ENCODE measurements at regions not wholly inside any gene's neighbourhood (a gene's known extent, or its start where the extent isn't known, plus 50 kb on each side); places are given as distances from the start of the nearest gene placed in this dataset.
A peak's percentile ranks its signal among the peaks of the same experiment; 100 is the strongest.

- no peak for DNase-seq (ENCODE audit: low read depth)
- H3K4me3 ChIP-seq (ENCODE audit: low read depth, low read length) = no peak overlapping the region
- TF ChIP-seq, protein P1, sequence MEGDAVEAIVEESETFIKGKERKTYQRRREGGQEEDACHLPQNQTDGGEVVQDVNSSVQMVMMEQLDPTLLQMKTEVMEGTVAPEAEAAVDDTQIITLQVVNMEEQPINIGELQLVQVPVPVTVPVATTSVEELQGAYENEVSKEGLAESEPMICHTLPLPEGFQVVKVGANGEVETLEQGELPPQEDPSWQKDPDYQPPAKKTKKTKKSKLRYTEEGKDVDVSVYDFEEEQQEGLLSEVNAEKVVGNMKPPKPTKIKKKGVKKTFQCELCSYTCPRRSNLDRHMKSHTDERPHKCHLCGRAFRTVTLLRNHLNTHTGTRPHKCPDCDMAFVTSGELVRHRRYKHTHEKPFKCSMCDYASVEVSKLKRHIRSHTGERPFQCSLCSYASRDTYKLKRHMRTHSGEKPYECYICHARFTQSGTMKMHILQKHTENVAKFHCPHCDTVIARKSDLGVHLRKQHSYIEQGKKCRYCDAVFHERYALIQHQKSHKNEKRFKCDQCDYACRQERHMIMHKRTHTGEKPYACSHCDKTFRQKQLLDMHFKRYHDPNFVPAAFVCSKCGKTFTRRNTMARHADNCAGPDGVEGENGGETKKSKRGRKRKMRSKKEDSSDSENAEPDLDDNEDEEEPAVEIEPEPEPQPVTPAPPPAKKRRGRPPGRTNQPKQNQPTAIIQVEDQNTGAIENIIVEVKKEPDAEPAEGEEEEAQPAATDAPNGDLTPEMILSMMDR (conservative IDR thresholded peaks at IDR 0.05; ENCODE audit: low read depth, low read length) = no peak
These were observed 92.8 kb upstream of the PPP2R2B start for GRCh38 chr5:146971401-146971800.

- TF ChIP-seq, protein P1 (conservative IDR thresholded peaks at IDR 0.05; ENCODE audit: low read depth, low read length) = no peak
- no peak for DNase-seq (ENCODE audit: low read depth)
- H3K4me3 ChIP-seq (ENCODE audit: low read depth, low read length) = no peak overlapping the region
These were observed 107.9 kb upstream of the PPP2R2B start for GRCh38 chr5:146986469-146986868.

- DNase-seq (ENCODE audit: low read depth) = peak; percentile 12
These were observed 115.4 kb upstream of the PPP2R2B start for GRCh38 chr5:146993876-146994530.

GRCh38 chr5:146995878-146996277 lies 117.3 kb upstream of the PPP2R2B start:
- TF ChIP-seq, protein P1 (conservative IDR thresholded peaks at IDR 0.05; ENCODE audit: low read depth, low read length) = no peak
- no peak for DNase-seq (ENCODE audit: low read depth)
- no peak overlapping the region for H3K4me3 ChIP-seq (ENCODE audit: low read depth, low read length)

More at GRCh38 chr5:146993876-146994530, 115.4 kb upstream of the PPP2R2B start:
- TF ChIP-seq, protein P1 (conservative IDR thresholded peaks at IDR 0.05; ENCODE audit: low read depth, low read length) = no peak
- no peak overlapping the region for H3K4me3 ChIP-seq (ENCODE audit: low read depth, low read length)

- no peak for DNase-seq (ENCODE audit: low read depth)
- no peak overlapping the region for H3K4me3 ChIP-seq (ENCODE audit: low read depth, low read length)
- TF ChIP-seq, protein P1 (conservative IDR thresholded peaks at IDR 0.05; ENCODE audit: low read depth, low read length) = no peak
These were observed 136.8 kb upstream of the PPP2R2B start for GRCh38 chr5:147015405-147015804.

GRCh38 chr5:147017191-147017590 lies 138.6 kb upstream of the PPP2R2B start:
- TF ChIP-seq, protein P1 (conservative IDR thresholded peaks at IDR 0.05; ENCODE audit: low read depth, low read length) = no peak
- DNase-seq (ENCODE audit: low read depth) = no peak
- H3K4me3 ChIP-seq (ENCODE audit: low read depth, low read length) = no peak overlapping the region

- H3K4me3 ChIP-seq (ENCODE audit: low read depth, low read length) = no peak overlapping the region
- TF ChIP-seq, protein P1 (conservative IDR thresholded peaks at IDR 0.05; ENCODE audit: low read depth, low read length) = no peak
- DNase-seq (ENCODE audit: low read depth) = no peak
These were observed 139.1 kb upstream of the PPP2R2B start for GRCh38 chr5:147017621-147018020.

All from epithelial cell of proximal tubule (primary cell).